ENCODE measurements at regions not wholly inside any gene's neighbourhood (a gene's known extent, or its start where the extent isn't known, plus 50 kb on each side); places are given as distances from the start of the nearest gene placed in this dataset.

DNA sequence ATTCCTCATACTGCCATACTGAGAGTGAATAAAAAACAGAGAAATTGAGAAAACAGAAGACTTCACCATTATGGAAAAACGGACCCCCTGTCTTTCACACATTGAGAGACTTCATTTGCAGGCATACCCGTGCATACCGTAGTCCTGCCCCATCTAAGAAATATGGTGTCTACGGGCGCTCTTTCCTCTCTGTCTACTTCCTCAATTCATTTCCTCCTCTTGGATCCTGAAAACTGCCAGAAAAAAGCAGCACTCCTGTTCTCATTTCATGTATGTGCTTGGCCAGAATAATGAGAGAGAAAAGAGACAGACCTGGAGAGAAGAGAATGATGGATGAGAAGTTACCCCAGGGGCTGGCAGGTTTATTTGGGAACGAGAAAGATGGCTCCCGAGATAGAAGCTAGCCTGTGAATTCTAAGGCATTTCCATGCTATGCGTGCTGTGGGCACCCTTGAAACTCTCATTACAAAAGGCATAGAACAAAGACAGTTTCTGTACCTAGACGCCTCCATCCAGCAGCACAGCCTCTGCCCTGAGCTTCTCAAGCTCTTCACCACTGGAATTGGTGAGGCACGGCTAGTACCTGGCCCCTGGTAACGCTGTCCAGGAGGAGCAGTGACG is 62.5 kb upstream of the EPHB3 start (continued):
- TF ChIP-seq CREB1 (CRISPR knock-in tag; IDR thresholded peaks at IDR 0.05; ENCODE audit: low read depth): no peak

GRCh38 chr3:184500344-184500923 is 61.2 kb upstream of the EPHB3 start:
- H3K27ac ChIP-seq (ENCODE audit: low read depth): no peak overlapping the region
- H3K4me3 Mint-ChIP-seq: no peak overlapping the region
- H3K27ac Mint-ChIP-seq: peak overlapping the region; percentile 55; the same call in 1 of the 2 replicates
- H3K4me3 ChIP-seq: no peak overlapping the region
- peaks cover 7% of the 10 kb centered on the region for H3K36me3 Mint-ChIP-seq (ENCODE audit: low read depth)
- H3K9me3 Mint-ChIP-seq: peaks cover 21% of the 10 kb centered on the region
- no peak overlapping the region for H3K4me2 ChIP-seq
- no peaks in the 10 kb centered on the region for H4K20me1 ChIP-seq (replicated peaks; ENCODE audit: insufficient read depth)
- ATAC-seq: peak; percentile 97
- H3K79me2 ChIP-seq (replicated peaks; ENCODE audit: insufficient read depth): no peaks in the 10 kb centered on the region
- H3K4me1 ChIP-seq (ENCODE audit: insufficient read depth): 0 out of 2 replicates have a peak, but pooled peaks cover 4% of the 10 kb centered on the region
- H3K27me3 ChIP-seq (ENCODE audit: insufficient read depth): no peaks in the 10 kb centered on the region
- H3K9me2 ChIP-seq (ENCODE audit: insufficient read depth): no peaks in the 10 kb centered on the region
- H3K27me3 Mint-ChIP-seq (ENCODE audit: insufficient read depth, low read depth, poor library complexity): no peaks in the 10 kb centered on the region
- no peaks in the 10 kb centered on the region for H3F3A ChIP-seq (replicated peaks; ENCODE audit: low read depth)
- peaks cover 11% of the 10 kb centered on the region for H3K4me1 Mint-ChIP-seq
- DNase-seq (ENCODE audit: low spot score): peak; percentile 60
- no peaks in the 10 kb centered on the region for H3K36me3 ChIP-seq (ENCODE audit: insufficient read depth)
- H2AFZ ChIP-seq: 0 out of 2 replicates have a peak overlapping the region, but pooled peaks have one; percentile 2
- TF ChIP-seq, protein P1, sequence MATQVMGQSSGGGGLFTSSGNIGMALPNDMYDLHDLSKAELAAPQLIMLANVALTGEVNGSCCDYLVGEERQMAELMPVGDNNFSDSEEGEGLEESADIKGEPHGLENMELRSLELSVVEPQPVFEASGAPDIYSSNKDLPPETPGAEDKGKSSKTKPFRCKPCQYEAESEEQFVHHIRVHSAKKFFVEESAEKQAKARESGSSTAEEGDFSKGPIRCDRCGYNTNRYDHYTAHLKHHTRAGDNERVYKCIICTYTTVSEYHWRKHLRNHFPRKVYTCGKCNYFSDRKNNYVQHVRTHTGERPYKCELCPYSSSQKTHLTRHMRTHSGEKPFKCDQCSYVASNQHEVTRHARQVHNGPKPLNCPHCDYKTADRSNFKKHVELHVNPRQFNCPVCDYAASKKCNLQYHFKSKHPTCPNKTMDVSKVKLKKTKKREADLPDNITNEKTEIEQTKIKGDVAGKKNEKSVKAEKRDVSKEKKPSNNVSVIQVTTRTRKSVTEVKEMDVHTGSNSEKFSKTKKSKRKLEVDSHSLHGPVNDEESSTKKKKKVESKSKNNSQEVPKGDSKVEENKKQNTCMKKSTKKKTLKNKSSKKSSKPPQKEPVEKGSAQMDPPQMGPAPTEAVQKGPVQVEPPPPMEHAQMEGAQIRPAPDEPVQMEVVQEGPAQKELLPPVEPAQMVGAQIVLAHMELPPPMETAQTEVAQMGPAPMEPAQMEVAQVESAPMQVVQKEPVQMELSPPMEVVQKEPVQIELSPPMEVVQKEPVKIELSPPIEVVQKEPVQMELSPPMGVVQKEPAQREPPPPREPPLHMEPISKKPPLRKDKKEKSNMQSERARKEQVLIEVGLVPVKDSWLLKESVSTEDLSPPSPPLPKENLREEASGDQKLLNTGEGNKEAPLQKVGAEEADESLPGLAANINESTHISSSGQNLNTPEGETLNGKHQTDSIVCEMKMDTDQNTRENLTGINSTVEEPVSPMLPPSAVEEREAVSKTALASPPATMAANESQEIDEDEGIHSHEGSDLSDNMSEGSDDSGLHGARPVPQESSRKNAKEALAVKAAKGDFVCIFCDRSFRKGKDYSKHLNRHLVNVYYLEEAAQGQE (IDR thresholded peaks at IDR 0.05; ENCODE audit: unreplicated experiment): no peak
- TF ChIP-seq ZNF462 (CRISPR knock-in tag; IDR thresholded peaks at IDR 0.05) (no peak), CTCF (conservative IDR thresholded peaks at IDR 0.05; ENCODE audit: low read depth in 2 of 2) (no peak), CREB1 (CRISPR knock-in tag; IDR thresholded peaks at IDR 0.05; ENCODE audit: low read depth) (no peak), EZH2 (IDR thresholded peaks at IDR 0.05; ENCODE audit: low read depth, unreplicated experiment) (no peak), POLR2AphosphoS5 (IDR thresholded peaks at IDR 0.05; ENCODE audit: low read depth) (no peak), EZH2phosphoT487 (IDR thresholded peaks at IDR 0.05; ENCODE audit: unreplicated experiment) (no peak), NANOG (IDR thresholded peaks at IDR 0.05; ENCODE audit: borderline replicate concordance) (no peak), JUNB (IDR thresholded peaks at IDR 0.05; ENCODE audit: unreplicated experiment) (no peak), ZNF114 (CRISPR knock-in tag; IDR thresholded peaks at IDR 0.05) (no peak), ZNF331 (CRISPR knock-in tag; IDR thresholded peaks at IDR 0.05; ENCODE audit: low read depth) (no peak), STAT1 (IDR thresholded peaks at IDR 0.05; ENCODE audit: unreplicated experiment) (no peak)

All from GM23338 (cell line).